HepG2 (cell line): ENCODE measurements at regions not wholly inside any gene's neighbourhood (a gene's known extent, or its start where the extent isn't known, plus 50 kb on each side); places are given as distances from the start of the nearest gene placed in this dataset.

ENCODE experiments used
- ATF4 ChIP-seq, 2 experiments: fragments of 450-650 bp in 1 of 2; sonication (generic) in 1 of 2; formaldehyde crosslinking; IDR thresholded peaks; 2 replicates each; pipeline versions ENCODE4 v1.5.0 to v1.8.0; 2020 to 2022; ENCODE audit warnings: mild to moderate bottlenecking in 1 of 2, missing genetic modification reagents in 1 of 2
- CC2D1A ChIP-seq: sonication (generic); formaldehyde crosslinking; IDR thresholded peaks from 2 replicates; pipeline ENCODE4 v1.8.1; 2023; ENCODE audit warnings: mild to moderate bottlenecking, missing genetic modification reagents
- CREBL2 ChIP-seq: sonication (generic); formaldehyde crosslinking; IDR thresholded peaks from 2 replicates; pipeline ENCODE4 v1.8.1; 2023; ENCODE audit warnings: missing genetic modification reagents, mild to moderate bottlenecking, borderline replicate concordance
- DNMT3B ChIP-seq: conservative IDR thresholded peaks from 2 replicates; pipeline ENCODE4 v1.6.1; 2016; ENCODE audit warnings: missing biosample characterization, control low read depth
- DR1 ChIP-seq: sonication (generic); formaldehyde crosslinking; IDR thresholded peaks from 2 replicates; pipeline ENCODE4 v1.8.0; 2021; ENCODE audit warnings: mild to moderate bottlenecking, missing genetic modification reagents, inconsistent platforms
- ETV5 ChIP-seq: IDR thresholded peaks from 2 replicates; pipeline ENCODE4 v1.6.1; 2018; ENCODE audit warnings: missing biosample characterization, missing genetic modification reagents, inconsistent platforms, borderline replicate concordance
- GTF2F1 ChIP-seq: fragments of 150-350 bp; IDR thresholded peaks from 2 replicates; pipeline ENCODE4 v1.6.1; 2014; ENCODE audit warnings: low read length
- HOXA3 ChIP-seq: sonication (generic); formaldehyde crosslinking; IDR thresholded peaks from 2 replicates; pipeline ENCODE4 v1.5.0; 2020; ENCODE audit warnings: missing genetic modification reagents
- IRF1 ChIP-seq: sonication (generic); formaldehyde crosslinking; IDR thresholded peaks from 2 replicates; pipeline ENCODE4 v1.4.0; 2020; ENCODE audit warnings: low read depth, mild to moderate bottlenecking, missing genetic modification reagents
- IRF2 ChIP-seq: IDR thresholded peaks from 2 replicates; pipeline ENCODE4 v1.6.1; 2018; ENCODE audit warnings: missing genetic modification reagents, missing compliant biosample characterization
- KMT2A ChIP-seq: sonication (generic); formaldehyde crosslinking; IDR thresholded peaks from 2 replicates; pipeline ENCODE4 v1.4.0; 2020; ENCODE audit warnings: missing genetic modification reagents
- MBD4 ChIP-seq: IDR thresholded peaks from 2 replicates; pipeline ENCODE4 v1.6.1; 2012; ENCODE audit warnings: low read length, inconsistent platforms, borderline replicate concordance
- MIXL1 ChIP-seq: IDR thresholded peaks from 2 replicates; pipeline ENCODE4 v1.6.1; 2016
- NCOA5 ChIP-seq: sonication (generic); formaldehyde crosslinking; IDR thresholded peaks from 2 replicates; pipeline ENCODE4 v1.4.0; 2020; ENCODE audit warnings: missing genetic modification reagents
- NR1H2 ChIP-seq: sonication (generic); formaldehyde crosslinking; IDR thresholded peaks from 2 replicates; pipeline ENCODE4 v1.8.1; 2022; ENCODE audit warnings: low read depth, missing genetic modification reagents, borderline replicate concordance
- PAWR ChIP-seq: sonication (generic); formaldehyde crosslinking; IDR thresholded peaks from 2 replicates; pipeline ENCODE4 v1.4.0; 2020; ENCODE audit warnings: missing genetic modification reagents, mild to moderate bottlenecking, borderline replicate concordance
- SALL1 ChIP-seq: sonication (generic); formaldehyde crosslinking; IDR thresholded peaks from 2 replicates; pipeline ENCODE4 v1.8.0; 2022; ENCODE audit warnings: mild to moderate bottlenecking, missing genetic modification reagents
- TEF ChIP-seq: sonication (generic); formaldehyde crosslinking; IDR thresholded peaks from 2 replicates; pipeline ENCODE4 v1.5.0; 2020; ENCODE audit warnings: missing genetic modification reagents
- THYN1 ChIP-seq: sonication (generic); formaldehyde crosslinking; IDR thresholded peaks from 2 replicates; pipeline ENCODE4 v1.8.1; 2023; ENCODE audit warnings: low read depth, mild to moderate bottlenecking, moderate library complexity, missing genetic modification reagents, borderline replicate concordance
- ZBTB49 ChIP-seq: sonication (generic); formaldehyde crosslinking; IDR thresholded peaks from 2 replicates; pipeline ENCODE4 v1.4.0; 2020; ENCODE audit warnings: missing genetic modification reagents, borderline replicate concordance
- ZFP36 ChIP-seq: fragments of 150-350 bp; IDR thresholded peaks from 2 replicates; pipeline ENCODE4 v1.6.1; 2018; ENCODE audit warnings: borderline replicate concordance, low read length, low read depth; ENCODE audit not compliant: partially characterized antibody
- ZNF256 ChIP-seq: sonication (generic); formaldehyde crosslinking; conservative IDR thresholded peaks from 2 replicates; pipeline ENCODE4 v1.4.0; 2020; ENCODE audit warnings: missing genetic modification reagents
- ZNF460 ChIP-seq: sonication (generic); formaldehyde crosslinking; IDR thresholded peaks from 2 replicates; pipeline ENCODE4 v1.5.1; 2020; ENCODE audit warnings: missing genetic modification reagents, mild to moderate bottlenecking, borderline replicate concordance
- ZNF547 ChIP-seq: sonication (generic); formaldehyde crosslinking; IDR thresholded peaks from 2 replicates; pipeline ENCODE4 v1.5.1; 2020; ENCODE audit warnings: mild to moderate bottlenecking, missing genetic modification reagents
- ZNF713 ChIP-seq: sonication (generic); formaldehyde crosslinking; IDR thresholded peaks from 2 replicates; pipeline ENCODE4 v1.4.0; 2020; ENCODE audit warnings: mild to moderate bottlenecking, missing genetic modification reagents
- ZNF777 ChIP-seq: sonication (generic); formaldehyde crosslinking; IDR thresholded peaks from 2 replicates; pipeline ENCODE4 v1.4.0; 2020; ENCODE audit warnings: missing genetic modification reagents

GRCh38 chr2:191758518-191759507 lies 80.9 kb downstream of the NABP1 start (continued):
- TF ChIP-seq CC2D1A (CRISPR knock-in tag) (no peak), ZNF777 (CRISPR knock-in tag) (no peak), ZNF256 (CRISPR knock-in tag) (no peak), MBD4 (no peak), TEF (no peak), DNMT3B (CRISPR knock-in tag) (0 out of 2 replicates have a peak, but pooled peaks have one; percentile 35), NR1H2 (CRISPR knock-in tag) (no peak), PAWR (CRISPR knock-in tag) (no peak), ZNF547 (no peak), IRF1 (no peak), ETV5 (CRISPR knock-in tag) (no peak), ZNF460 (CRISPR knock-in tag) (no peak), CREBL2 (CRISPR knock-in tag) (no peak), DR1 (no peak), ZFP36 (no peak), HOXA3 (CRISPR knock-in tag) (no peak), GTF2F1 (0 out of 2 replicates have a peak, but pooled peaks have one; percentile 45), THYN1 (CRISPR knock-in tag) (no peak), SALL1 (CRISPR knock-in tag) (peak; percentile 38; the same call in 1 of the 2 replicates), MIXL1 (peak; percentile 90; the same call in 1 of the 2 replicates), ZBTB49 (CRISPR knock-in tag) (no peak), IRF2 (CRISPR knock-in tag) (peak; percentile 48; the same call in 1 of the 2 replicates), NCOA5 (no peak), ZNF713 (CRISPR knock-in tag) (no peak), KMT2A (CRISPR knock-in tag) (no peak), ATF4 (CRISPR knock-in tag; IDR thresholded peaks at IDR 0.05) (no peak)
